ENCODE measurements at regions not wholly inside any gene's neighbourhood (a gene's known extent, or its start where the extent isn't known, plus 50 kb on each side); places are given as distances from the start of the nearest gene placed in this dataset.

GRCh38 chr6:120899932-120900331, 434.3 kb downstream of the TBC1D32 start:
- Mint-ChIP-seq H3K36me3 (ENCODE audit: low read depth) (no peaks in the 10 kb centered on the region), H3K4me3 (no peak overlapping the region), H3K9me3 (peaks cover 16% of the 10 kb centered on the region), H3K27me3 (ENCODE audit: insufficient read depth) (no peaks in the 10 kb centered on the region), H3K27ac (no peak overlapping the region), H3K4me1 (ENCODE audit: low read depth) (no peaks in the 10 kb centered on the region)
- no peak for TF ChIP-seq CTCF (IDR thresholded peaks at IDR 0.05)
- DNase-seq, result no peak

GRCh38 chr6:120894077-120894476, 440.2 kb downstream of the TBC1D32 start:
- peaks cover 53% of the 10 kb centered on the region for H3K9me3 Mint-ChIP-seq
- H3K4me3 Mint-ChIP-seq, result no peak overlapping the region
- no peaks in the 10 kb centered on the region for H3K27me3 Mint-ChIP-seq (ENCODE audit: insufficient read depth)
- no peaks in the 10 kb centered on the region for H3K4me1 Mint-ChIP-seq (ENCODE audit: low read depth)
- no peaks in the 10 kb centered on the region for H3K36me3 Mint-ChIP-seq (ENCODE audit: low read depth)
- TF ChIP-seq CTCF (IDR thresholded peaks at IDR 0.05), result no peak
- H3K27ac Mint-ChIP-seq, result no peak overlapping the region
- DNase-seq, result no peak

GRCh38 chr6:120876931-120877330, 457.3 kb downstream of the TBC1D32 start:
- no peak for DNase-seq
- no peak for TF ChIP-seq CTCF (IDR thresholded peaks at IDR 0.05)
- Mint-ChIP-seq H3K9me3 (peaks cover 47% of the 10 kb centered on the region), H3K36me3 (ENCODE audit: low read depth) (no peaks in the 10 kb centered on the region; the same call in 1 of the 2 replicates), H3K27me3 (ENCODE audit: insufficient read depth) (no peaks in the 10 kb centered on the region), H3K4me1 (ENCODE audit: low read depth) (no peaks in the 10 kb centered on the region), H3K4me3 (no peak overlapping the region), H3K27ac (no peak overlapping the region)

- no peak for TF ChIP-seq CTCF (IDR thresholded peaks at IDR 0.05)
- Mint-ChIP-seq H3K9me3 (peaks cover 43% of the 10 kb centered on the region), H3K27me3 (ENCODE audit: insufficient read depth) (no peaks in the 10 kb centered on the region), H3K27ac (no peak overlapping the region), H3K4me3 (no peak overlapping the region), H3K36me3 (ENCODE audit: low read depth) (no peaks in the 10 kb centered on the region; the same call in 1 of the 2 replicates), H3K4me1 (ENCODE audit: low read depth) (no peaks in the 10 kb centered on the region)
- no peak for DNase-seq
Observed at GRCh38 chr6:120876424-120876823, 457.9 kb downstream of the TBC1D32 start.

- Mint-ChIP-seq H3K4me3 (no peak overlapping the region), H3K27me3 (ENCODE audit: insufficient read depth) (no peaks in the 10 kb centered on the region), H3K36me3 (ENCODE audit: low read depth) (no peaks in the 10 kb centered on the region; the same call in 1 of the 2 replicates), H3K9me3 (peaks cover 39% of the 10 kb centered on the region), H3K4me1 (ENCODE audit: low read depth) (no peaks in the 10 kb centered on the region), H3K27ac (no peak overlapping the region)
- no peak for DNase-seq
- TF ChIP-seq CTCF (IDR thresholded peaks at IDR 0.05), result no peak
Observed at GRCh38 chr6:120875900-120876299, 458.4 kb downstream of the TBC1D32 start.

GRCh38 chr6:120874422-120874821, 459.9 kb downstream of the TBC1D32 start:
- TF ChIP-seq CTCF (IDR thresholded peaks at IDR 0.05), result no peak
- DNase-seq, result no peak
- H3K9me3 Mint-ChIP-seq, result peaks cover 28% of the 10 kb centered on the region
- no peak overlapping the region for H3K4me3 Mint-ChIP-seq
- no peak overlapping the region for H3K27ac Mint-ChIP-seq
- H3K27me3 Mint-ChIP-seq (ENCODE audit: insufficient read depth), result no peaks in the 10 kb centered on the region
- no peaks in the 10 kb centered on the region for H3K4me1 Mint-ChIP-seq (ENCODE audit: low read depth)
- no peaks in the 10 kb centered on the region; the same call in 1 of the 2 replicates for H3K36me3 Mint-ChIP-seq (ENCODE audit: low read depth)

Measured in HFFc6 (cell line).